Small intestine (tissue), 7 donors: ENCODE measurements at regions not wholly inside any gene's neighbourhood (a gene's known extent, or its start where the extent isn't known, plus 50 kb on each side); places are given as distances from the start of the nearest gene placed in this dataset.

Experiments used
- DNase-seq, 2 donors: peaks; one replicate each; pipeline versions ENCODE4 v3.0.0 to v3.0.0-alpha.2; 2013
- FAIRE-seq: peaks from 2 replicates; lab custom pipeline; 2012; peaks lifted over from hg19 to GRCh38; lab: Jason Lieb, UNC
- H3K27ac ChIP-seq, 3 donors: one replicate each; pipeline ENCODE4 v1.5.1; 2013; ENCODE audit warnings: low read length in 2 of 3, mild to moderate bottlenecking in 2 of 3, control low read depth in 1 of 3, inconsistent platforms in 1 of 3, low read depth in 1 of 3, moderate library complexity in 1 of 3
- H3K27me3 ChIP-seq, 3 donors: one replicate each; pipeline ENCODE4 v1.6.1; 2013; ENCODE audit warnings: low read length in 3 of 3, inconsistent platforms in 1 of 3; ENCODE audit not compliant: control insufficient read depth in 3 of 3, insufficient read depth in 3 of 3
- H3K36me3 ChIP-seq, 3 donors: one replicate each; pipeline ENCODE4 v1.6.1; 2013; ENCODE audit warnings: low read length in 3 of 3, inconsistent platforms in 1 of 3, low read depth in 1 of 3, mild to moderate bottlenecking in 1 of 3, moderate library complexity in 1 of 3; ENCODE audit not compliant: control insufficient read depth in 3 of 3, insufficient read depth in 2 of 3
- H3K4me1 ChIP-seq, 3 donors: one replicate each; pipeline ENCODE4 v1.6.1; 2013; ENCODE audit warnings: low read length in 2 of 3, inconsistent platforms in 1 of 3, low read depth in 1 of 3, mild to moderate bottlenecking in 1 of 3, moderate library complexity in 1 of 3; ENCODE audit not compliant: control insufficient read depth in 3 of 3, insufficient read depth in 2 of 3
- H3K4me3 ChIP-seq, 3 donors: one replicate each; pipeline ENCODE4 v1.5.1; 2013; ENCODE audit warnings: low read length in 3 of 3, control low read depth in 1 of 3, inconsistent platforms in 1 of 3, low read depth in 1 of 3, mild to moderate bottlenecking in 1 of 3, moderate library complexity in 1 of 3
- H3K9me3 ChIP-seq, 2 donors: one replicate each; pipeline ENCODE4 v1.6.1; 2013; ENCODE audit warnings: low read depth in 1 of 2, low read length in 1 of 2; ENCODE audit not compliant: control insufficient read depth in 2 of 2, insufficient read depth in 1 of 2
- WGBS, 3 donors: extraction: QIAGEN DNeasy Blood & Tissue Kit; methylation state at CpG; one replicate each; pipeline ENCODE4 v1.1.7; 2013; 5-methylcytosine and 5-hydroxymethylcytosine counted together
- donor health status: healthy with polysubstance abuse.
- donor health status: control.
- donor health status: control.
- donor health status: Bipolar disorder and iron deficiency.
- donor health status: healthy.

GRCh38 chr3:80592792-80593191, 825.0 kb upstream of the ROBO1 start:
- H3K36me3 ChIP-seq: no peaks in the 10 kb centered on the region
- no peak overlapping the region for H3K27ac ChIP-seq
- DNase-seq (no peak), FAIRE-seq (peak; percentile 61)
- 4 to 46% (median 5%) methylated on average over 1 of the region's 1 CpG for WGBS, 3 donors
- H3K27me3 ChIP-seq: no peaks in the 10 kb centered on the region
- H3K4me3 ChIP-seq: no peak overlapping the region
- H3K4me1 ChIP-seq: no peaks in the 10 kb centered on the region
- no peaks in the 10 kb centered on the region for H3K9me3 ChIP-seq

GRCh38 chr3:80586338-80586737, 818.5 kb upstream of the ROBO1 start:
- Histone ChIP-seq H3K4me3 (no peak overlapping the region), H3K36me3 (no peaks in the 10 kb centered on the region), H3K9me3 (no peaks in the 10 kb centered on the region), H3K4me1 (no peaks in the 10 kb centered on the region), H3K27ac (no peak overlapping the region), H3K27me3 (no peaks in the 10 kb centered on the region)
- DNase-seq: no peak
- FAIRE-seq: no peak
- 84 to 90% (median 90%) methylated on average over 2 of the region's 2 CpGs for WGBS, 3 donors

- 38 to 44% (median 39%) methylated on average over 2 of the region's 2 CpGs for WGBS, 3 donors
- FAIRE-seq: no peak
Measured at GRCh38 chr3:80580146-80580545, 812.3 kb upstream of the ROBO1 start.

GRCh38 chr3:80564391-80564790, 796.6 kb upstream of the ROBO1 start:
- FAIRE-seq: no peak
- Histone ChIP-seq H3K4me3 (no peak overlapping the region), H3K36me3 (no peaks in the 10 kb centered on the region), H3K27me3 (no peaks in the 10 kb centered on the region), H3K4me1 (no peaks in the 10 kb centered on the region), H3K27ac (no peak overlapping the region), H3K9me3 (peaks cover 0 to 5% of the 10 kb centered on the region in 2 donors)
- WGBS, 3 donors: 25 to 50% (median 27%) methylated on average over 2 of the region's 2 CpGs
- no peak for DNase-seq

More at GRCh38 chr3:80580146-80580545, 812.3 kb upstream of the ROBO1 start:
- no peak for DNase-seq
- H3K4me1 ChIP-seq: no peaks in the 10 kb centered on the region
- no peaks in the 10 kb centered on the region for H3K9me3 ChIP-seq
- H3K27me3 ChIP-seq: no peaks in the 10 kb centered on the region
- no peak overlapping the region for H3K27ac ChIP-seq
- no peak overlapping the region for H3K4me3 ChIP-seq
- no peaks in the 10 kb centered on the region for H3K36me3 ChIP-seq

- Histone ChIP-seq H3K27me3 (no peaks in the 10 kb centered on the region), H3K27ac (no peak overlapping the region), H3K36me3 (no peaks in the 10 kb centered on the region), H3K4me3 (no peak overlapping the region), H3K4me1 (peaks cover 0 to 5% (median 0%) of the 10 kb centered on the region in 3 donors), H3K9me3 (peaks cover 0 to 12% of the 10 kb centered on the region in 2 donors)
- 81 to 91% (median 88%) methylated on average over 4 of the region's 4 CpGs for WGBS, 3 donors
- DNase-seq (no peak), FAIRE-seq (no peak)
Measured at GRCh38 chr3:80559701-80560100, 791.9 kb upstream of the ROBO1 start.

DNA sequence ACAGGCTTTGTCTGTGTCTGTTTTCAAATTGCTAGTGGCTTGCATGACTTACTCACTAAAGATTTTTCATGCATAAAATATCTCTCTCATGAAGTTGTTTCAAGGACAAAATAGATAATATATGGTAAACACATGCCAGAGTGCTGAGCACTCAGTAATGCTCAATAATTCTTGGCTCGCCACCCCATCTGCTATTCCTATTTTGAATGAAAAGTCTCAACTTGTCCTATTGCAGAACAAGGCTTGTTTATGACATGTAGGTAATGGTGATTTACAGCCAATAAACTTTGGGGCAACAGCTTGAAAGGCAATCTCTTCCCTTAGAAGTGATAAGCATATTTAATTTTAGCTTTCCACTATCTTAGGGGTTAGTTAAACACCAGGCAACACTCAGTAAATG, 789.0 kb upstream of the ROBO1 start:
- FAIRE-seq: no peak
- Histone ChIP-seq H3K4me1 (peaks cover 0 to 5% (median 0%) of the 10 kb centered on the region in 3 donors), H3K4me3 (no peak overlapping the region), H3K36me3 (no peaks in the 10 kb centered on the region), H3K27me3 (no peaks in the 10 kb centered on the region), H3K27ac (no peak overlapping the region), H3K9me3 (peaks cover 0 to 12% of the 10 kb centered on the region in 2 donors)
- DNase-seq: peak; percentile 1 to 59
- WGBS, 3 donors: 31 to 62% (median 61%) methylated on average over 1 of the region's 1 CpG

GRCh38 chr3:80554304-80554703, 786.5 kb upstream of the ROBO1 start:
- 69 to 79% (median 78%) methylated on average over 3 of the region's 3 CpGs for WGBS, 3 donors

GRCh38 chr3:80553211-80553610, 785.4 kb upstream of the ROBO1 start:
- WGBS, 3 donors: 70 to 80% (median 72%) methylated on average over 4 of the region's 4 CpGs
- no peaks in the 10 kb centered on the region for H3K27me3 ChIP-seq
- H3K4me1 ChIP-seq: peaks cover 0 to 5% (median 0%) of the 10 kb centered on the region in 3 donors
- H3K4me3 ChIP-seq: no peak overlapping the region
- H3K9me3 ChIP-seq: peaks cover 0 to 1% of the 10 kb centered on the region in 2 donors
- DNase-seq (no peak), FAIRE-seq (no peak)
- H3K27ac ChIP-seq: no peak overlapping the region
- H3K36me3 ChIP-seq: no peaks in the 10 kb centered on the region

More at GRCh38 chr3:80554304-80554703, 786.5 kb upstream of the ROBO1 start:
- H3K4me3 ChIP-seq: no peak overlapping the region
- H3K4me1 ChIP-seq: peaks cover 0 to 5% (median 0%) of the 10 kb centered on the region in 3 donors
- H3K27ac ChIP-seq: no peak overlapping the region
- H3K36me3 ChIP-seq: no peaks in the 10 kb centered on the region
- no peak for FAIRE-seq
- no peaks in the 10 kb centered on the region for H3K27me3 ChIP-seq
- H3K9me3 ChIP-seq: peaks cover 0 to 7% of the 10 kb centered on the region in 2 donors
- DNase-seq: no peak

- Histone ChIP-seq H3K9me3 (no peaks in the 10 kb centered on the region), H3K36me3 (no peaks in the 10 kb centered on the region), H3K27me3 (no peaks in the 10 kb centered on the region), H3K4me3 (no peak overlapping the region), H3K27ac (no peak overlapping the region), H3K4me1 (no peaks in the 10 kb centered on the region)
- no peak for DNase-seq
- FAIRE-seq: no peak
- 69 to 77% (median 76%) methylated on average over 5 of the region's 5 CpGs for WGBS, 3 donors
Measured at GRCh38 chr3:80550174-80550573, 782.4 kb upstream of the ROBO1 start.
